ENCODE measurements at regions not wholly inside any gene's neighbourhood (a gene's known extent, or its start where the extent isn't known, plus 50 kb on each side); places are given as distances from the start of the nearest gene placed in this dataset.

DNA sequence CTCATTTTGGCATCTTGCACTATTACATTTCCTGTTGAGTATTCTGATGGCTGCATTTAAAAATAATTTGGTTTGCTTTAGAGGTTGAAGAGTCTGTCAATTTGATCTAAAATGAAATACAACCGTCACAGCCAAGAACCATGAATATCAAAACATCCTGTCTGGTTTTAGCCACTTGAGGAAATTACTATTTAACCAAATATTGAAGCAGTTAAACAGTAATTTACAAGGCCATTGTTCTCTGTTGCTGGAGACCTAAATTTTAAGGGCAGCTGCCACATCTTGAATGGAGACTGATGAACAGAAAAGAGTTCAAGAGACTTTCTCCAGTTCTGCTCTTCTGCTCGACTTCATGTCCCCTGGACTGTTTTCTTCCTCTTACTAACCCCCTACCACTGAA lies 549.4 kb downstream of the LRRC70 start:
- Histone ChIP-seq H2BK20ac (ENCODE audit: low read depth, low read length) (no peak overlapping the region), H3K4me1 (ENCODE audit: control insufficient read depth, insufficient read depth, low read length) (no peaks in the 10 kb centered on the region), H3K36me3 (ENCODE audit: control insufficient read depth, insufficient read depth, low read length) (no peaks in the 10 kb centered on the region), H3K27ac (ENCODE audit: insufficient read depth, low read length) (no peak overlapping the region), H3K14ac (replicated peaks; ENCODE audit: low read depth, low read length) (no peak overlapping the region), H3K9me1 (ENCODE audit: insufficient read depth, low read length) (no peaks in the 10 kb centered on the region), H3K18ac (ENCODE audit: low read depth, low read length) (no peak overlapping the region), H3K4me3 (ENCODE audit: insufficient read depth, low read depth, low read length) (no peak overlapping the region), H2AFZ (replicated peaks; ENCODE audit: low read length, poor library complexity) (no peak overlapping the region), H3K27me3 (ENCODE audit: control insufficient read depth, insufficient read depth, low read length) (no peaks in the 10 kb centered on the region), H2BK5ac (ENCODE audit: low read depth, low read length, poor library complexity, severe bottlenecking) (no peak overlapping the region), H3K4ac (ENCODE audit: low read depth, low read length) (no peak overlapping the region), H3K4me2 (ENCODE audit: low read depth, low read length) (no peak overlapping the region), H2BK15ac (ENCODE audit: low read depth, low read length) (no peak overlapping the region), H4K8ac (ENCODE audit: low read depth in 2 of 2, low read length in 2 of 2) (no peak overlapping the region), H2BK120ac (ENCODE audit: low read depth, low read length) (no peak overlapping the region), H3K56ac (ENCODE audit: extremely low read depth, insufficient read depth, low read length) (no peak overlapping the region), H3K9me3 (ENCODE audit: control insufficient read depth, insufficient read depth, low read length) (0 out of 2 replicates have a peak, but pooled peaks cover 2% of the 10 kb centered on the region), H2AK9ac (replicated peaks; ENCODE audit: low read depth, low read length, poor library complexity) (no peak overlapping the region), H3K79me1 (ENCODE audit: low read depth in 1 of 2, low read length in 2 of 2) (no peaks in the 10 kb centered on the region), H3K23ac (ENCODE audit: low read depth, low read length) (no peak overlapping the region), H4K5ac (ENCODE audit: low read depth, low read length) (no peak overlapping the region), H2AK5ac (ENCODE audit: low read depth, low read length) (no peak overlapping the region), H4K91ac (ENCODE audit: insufficient read depth, low read depth, low read length) (no peak overlapping the region), H4K20me1 (ENCODE audit: insufficient read depth, low read length) (no peaks in the 10 kb centered on the region), H3K9ac (ENCODE audit: low read depth, low read length) (no peak overlapping the region)
- in situ Hi-C loops (cut with MboI; ENCODE audit: low sequenced_read_pairs) (no loop called here), dilution Hi-C loops (cut with HindIII; ENCODE audit: low sequenced_read_pairs, unreplicated experiment) (no loop called here), intact Hi-C loops (cut with micrococcal nuclease) (no loop called here)
- CTCF ChIA-PET: no interaction called here
- WGBS, 2 experiments (ENCODE audit: extremely low coverage in 2 of 2, insufficient read length in 1 of 2): no CpG with 5 or more reads among the region's 2 CpGs
- DNase-seq (no peak), ATAC-seq (ENCODE audit: low read depth) (no peak)
- POLR2A ChIA-PET (ENCODE audit: unreplicated experiment): no interaction called here
- no TSS peak for BruUV-seq (replicated peaks)
- TF ChIP-seq RCOR1 (IDR thresholded peaks at IDR 0.05; ENCODE audit: insufficient replicate concordance, low read length): no peak

Measured in IMR-90 (cell line).